Activated CD8-positive, alpha-beta memory T cell treated with anti-CD3 and anti-CD28 coated beads for 48 hours (primary cell): ENCODE measurements at regions not wholly inside any gene's neighbourhood (a gene's known extent, or its start where the extent isn't known, plus 50 kb on each side); places are given as distances from the start of the nearest gene placed in this dataset.

Source experiments
- DNase-seq, 3 experiments: peaks; one replicate each; pipeline ENCODE4 v3.0.0-alpha.2; 2020; ENCODE audit warnings: low read depth in 2 of 3, low spot score in 2 of 3

GRCh38 chr15:96219681-96220080, 110.8 kb upstream of the NR2F2 start:
- no peak for DNase-seq

- DNase-seq = no peak
These were observed 109.8 kb upstream of the NR2F2 start for GRCh38 chr15:96220657-96221056.

- DNase-seq = no peak
These were observed 107.5 kb upstream of the NR2F2 start for GRCh38 chr15:96222981-96223380.

- no peak for DNase-seq
These were observed 106.6 kb upstream of the NR2F2 start for GRCh38 chr15:96223939-96224338.

- no peak for DNase-seq
These were observed 104.7 kb upstream of the NR2F2 start for GRCh38 chr15:96225642-96226259.

GRCh38 chr15:96230526-96231181, 99.8 kb upstream of the NR2F2 start:
- DNase-seq = no peak

GRCh38 chr15:96232335-96232734, 98.2 kb upstream of the NR2F2 start:
- no peak for DNase-seq

- no peak for DNase-seq
These were observed 96.2 kb upstream of the NR2F2 start for GRCh38 chr15:96234109-96234892.

GRCh38 chr15:96237002-96237401, 93.5 kb upstream of the NR2F2 start:
- no peak for DNase-seq

GRCh38 chr15:96242761-96243160, 87.7 kb upstream of the NR2F2 start:
- no peak for DNase-seq

GRCh38 chr15:96243701-96244100, 86.8 kb upstream of the NR2F2 start:
- DNase-seq = no peak

GRCh38 chr15:96245252-96245651, 85.2 kb upstream of the NR2F2 start:
- DNase-seq = no peak

GRCh38 chr15:96246057-96246456, 84.4 kb upstream of the NR2F2 start:
- no peak for DNase-seq

- no peak for DNase-seq
These were observed 82.7 kb upstream of the NR2F2 start for GRCh38 chr15:96247621-96248305.

GRCh38 chr15:96252148-96252547, 78.4 kb upstream of the NR2F2 start:
- no peak for DNase-seq

GRCh38 chr15:96253006-96253747, 77.3 kb upstream of the NR2F2 start:
- no peak for DNase-seq

- DNase-seq = no peak
These were observed 76.3 kb upstream of the NR2F2 start for GRCh38 chr15:96254173-96254572.

- no peak for DNase-seq
These were observed 74.9 kb upstream of the NR2F2 start for GRCh38 chr15:96255599-96255998.

- DNase-seq = no peak
These were observed 68.9 kb upstream of the NR2F2 start for GRCh38 chr15:96261575-96262034.

- DNase-seq = no peak
These were observed 68.4 kb upstream of the NR2F2 start for GRCh38 chr15:96262097-96262496.
